Ureter (tissue), 1 donor: ENCODE measurements at regions not wholly inside any gene's neighbourhood (a gene's known extent, or its start where the extent isn't known, plus 50 kb on each side); places are given as distances from the start of the nearest gene placed in this dataset.
A peak's percentile ranks its signal among the peaks of the same experiment; 100 is the strongest.

Experiments used
- DNase-seq: peaks from one replicate; pipeline ENCODE4 v3.0.0-alpha.2; 2020; ENCODE audit warnings: low spot score
- donor health status: DM: yes; HTN: yes; CAD: no.

GRCh38 chr22:47808236-47808635, 1045.8 kb downstream of the TBC1D22A start:
- DNase-seq: no peak

DNA sequence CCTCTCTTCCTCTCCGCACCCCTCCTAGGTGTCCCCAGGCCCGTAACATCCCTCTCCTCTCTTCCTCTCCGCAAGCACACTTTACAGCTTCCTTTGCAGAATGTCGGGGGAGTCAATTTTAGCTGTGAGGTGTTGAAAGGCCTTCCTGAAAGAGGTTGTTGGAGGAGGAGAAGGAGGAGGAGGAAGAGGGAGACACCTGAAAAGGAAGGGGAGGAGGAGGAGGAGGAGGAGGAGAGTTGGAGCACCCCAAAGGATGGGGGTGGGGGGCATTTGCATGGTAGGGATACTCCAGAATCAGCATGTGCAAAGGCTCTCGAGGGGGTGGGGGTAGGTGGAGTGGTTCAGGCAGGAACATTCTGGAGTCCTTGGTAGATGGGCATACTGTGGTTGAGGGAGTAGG, 1045.1 kb downstream of the TBC1D22A start:
- DNase-seq: no peak

- DNase-seq: no peak
Observed at GRCh38 chr22:47806894-47807293, 1044.4 kb downstream of the TBC1D22A start.

GRCh38 chr22:47805394-47805935, 1043.0 kb downstream of the TBC1D22A start:
- no peak for DNase-seq

DNA sequence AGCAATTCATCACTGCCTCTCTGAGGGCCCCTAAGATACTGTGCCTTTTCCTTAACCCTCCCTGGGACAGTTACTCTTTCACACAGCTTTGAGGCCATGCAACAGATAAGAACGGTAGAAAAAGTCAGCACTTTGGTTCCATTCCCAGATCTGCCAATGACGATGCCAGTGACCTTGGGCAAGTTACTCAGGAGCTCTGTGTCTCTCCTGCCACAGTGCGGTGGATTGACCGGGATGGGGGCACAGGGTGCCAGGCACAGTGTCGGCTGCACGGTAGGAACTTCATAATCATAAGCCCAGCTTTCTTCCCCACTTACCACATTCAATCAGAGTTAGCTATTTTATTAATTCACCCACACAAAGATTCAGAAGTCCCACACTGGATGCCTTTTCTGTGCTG, 1041.8 kb downstream of the TBC1D22A start:
- DNase-seq: no peak

DNA sequence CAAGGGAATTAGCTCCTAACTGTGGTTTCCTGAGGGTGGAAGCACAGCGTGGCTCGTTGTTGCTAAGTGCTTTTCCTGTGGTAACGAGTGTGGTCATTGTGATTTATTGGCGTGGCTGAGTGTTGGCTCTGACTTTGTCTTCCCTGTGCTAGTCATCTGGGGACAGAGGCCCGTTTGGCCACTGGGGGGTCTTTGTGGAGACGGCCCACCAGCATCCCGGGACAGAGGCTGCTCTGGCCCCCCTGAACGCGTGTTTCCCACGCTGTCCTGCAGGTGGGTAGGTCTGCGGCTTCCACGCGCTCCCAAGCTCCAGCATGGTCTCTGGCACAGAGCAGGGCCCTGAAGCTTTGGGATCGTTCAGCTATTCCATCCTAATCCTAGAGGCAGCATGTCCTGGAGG, 1040.0 kb downstream of the TBC1D22A start:
- DNase-seq: peak; percentile 15

DNA sequence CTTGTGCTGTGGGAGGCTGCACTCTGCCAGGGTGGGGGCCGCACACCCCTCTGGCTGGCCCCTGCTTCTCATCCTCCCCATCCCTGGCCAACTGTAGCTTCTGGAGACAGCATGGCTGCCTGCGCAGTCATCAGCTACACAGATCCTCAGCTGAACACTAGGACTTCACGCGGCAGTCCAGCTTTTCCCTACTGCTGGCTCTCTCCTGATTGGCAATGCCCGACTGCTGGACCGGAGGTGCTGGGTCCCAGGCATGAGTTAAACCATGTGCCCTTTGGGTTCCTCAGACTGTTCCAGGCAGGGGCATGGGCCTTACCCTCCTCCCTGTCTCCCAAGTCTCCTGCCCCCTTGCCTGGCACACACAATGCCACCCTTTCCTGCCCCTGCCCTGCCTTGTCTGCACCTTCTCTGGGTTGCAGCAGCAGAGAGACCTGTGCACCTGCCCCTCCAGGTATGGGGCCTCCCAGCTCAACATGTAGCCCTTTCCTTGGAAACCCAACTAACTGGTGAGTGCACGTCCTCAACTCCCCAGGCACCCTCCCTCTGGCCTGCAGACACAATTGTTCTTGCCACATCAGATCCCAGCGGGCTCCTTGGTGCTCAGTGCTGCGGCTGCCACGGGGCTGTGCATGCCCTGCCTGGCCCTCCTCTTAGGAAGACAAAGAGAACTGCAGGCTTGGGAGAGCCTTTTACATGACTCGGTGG, 1039.2 kb downstream of the TBC1D22A start:
- peak; percentile 37 for DNase-seq

GRCh38 chr22:47798229-47798628, 1035.8 kb downstream of the TBC1D22A start:
- no peak for DNase-seq

- DNase-seq: no peak
Observed at GRCh38 chr22:47797342-47797945, 1035.0 kb downstream of the TBC1D22A start.

DNA sequence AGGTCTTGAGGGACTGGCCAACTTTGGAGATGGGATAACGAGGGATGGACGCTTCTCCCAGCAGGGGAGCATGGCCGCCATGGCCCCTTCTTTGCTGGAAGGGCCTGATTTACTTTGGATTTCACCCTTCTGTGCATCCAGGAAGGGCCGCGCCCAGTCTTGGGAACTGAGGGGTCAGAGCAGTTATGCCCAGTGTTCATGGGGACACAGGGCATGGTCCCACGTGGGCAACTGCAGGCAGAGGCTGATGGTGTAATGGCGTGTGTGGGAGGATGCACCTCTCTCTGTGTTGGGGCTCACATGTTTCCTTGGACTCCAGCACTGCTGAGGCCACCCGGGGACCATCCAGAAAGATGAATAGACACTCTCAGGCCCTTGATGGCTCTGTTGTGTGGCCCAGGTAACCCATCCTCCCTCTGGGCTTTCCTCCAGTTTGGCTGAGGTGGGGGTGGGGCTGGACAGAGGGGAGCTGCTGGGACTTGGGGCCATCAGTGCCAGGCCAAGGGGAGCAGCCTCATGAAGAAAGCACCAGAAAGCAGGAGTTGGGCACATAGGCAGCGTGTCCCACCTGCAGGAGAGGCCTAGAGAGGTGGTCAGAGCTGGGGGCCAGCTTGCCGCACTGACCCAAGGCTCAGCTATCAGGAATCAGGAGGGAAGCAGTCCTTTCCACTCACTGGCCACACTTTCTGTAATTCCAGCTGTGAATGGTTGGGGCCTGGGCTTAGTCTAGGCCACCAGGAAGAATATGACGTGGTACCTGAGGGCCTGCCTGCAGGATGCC, 1033.9 kb downstream of the TBC1D22A start:
- DNase-seq: no peak

DNA sequence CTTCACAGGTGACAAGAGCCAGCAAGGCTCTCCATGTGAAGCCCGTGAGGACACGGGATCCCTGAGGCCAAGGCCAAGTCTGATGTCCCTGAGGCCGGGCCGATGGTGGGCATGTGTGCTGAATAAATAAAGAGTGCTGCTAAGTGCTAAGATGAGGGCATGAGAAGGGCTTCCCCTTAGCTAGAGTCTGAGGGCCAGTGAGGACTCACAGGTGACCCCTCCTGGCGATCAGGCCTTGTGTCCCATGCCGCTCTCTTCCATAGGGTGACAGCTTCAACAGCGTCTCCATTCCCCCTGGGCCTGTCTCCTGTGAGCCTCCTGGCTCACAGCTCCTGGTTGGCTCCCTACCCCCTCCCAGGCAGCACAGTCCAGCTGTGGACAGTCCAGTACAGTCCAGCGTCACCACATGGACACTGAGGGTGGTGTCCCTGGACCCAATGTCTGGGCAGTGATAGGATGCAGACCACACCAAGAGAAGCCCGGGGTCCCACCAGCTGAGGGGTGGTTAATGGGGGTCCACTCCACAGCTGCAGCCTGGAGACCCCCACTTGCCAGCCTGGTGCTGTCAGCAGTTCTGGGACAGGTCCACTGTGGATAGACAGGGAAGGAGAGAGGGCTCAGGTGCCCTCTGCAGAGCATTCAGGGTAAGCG, 1033.2 kb downstream of the TBC1D22A start:
- no peak for DNase-seq

DNA sequence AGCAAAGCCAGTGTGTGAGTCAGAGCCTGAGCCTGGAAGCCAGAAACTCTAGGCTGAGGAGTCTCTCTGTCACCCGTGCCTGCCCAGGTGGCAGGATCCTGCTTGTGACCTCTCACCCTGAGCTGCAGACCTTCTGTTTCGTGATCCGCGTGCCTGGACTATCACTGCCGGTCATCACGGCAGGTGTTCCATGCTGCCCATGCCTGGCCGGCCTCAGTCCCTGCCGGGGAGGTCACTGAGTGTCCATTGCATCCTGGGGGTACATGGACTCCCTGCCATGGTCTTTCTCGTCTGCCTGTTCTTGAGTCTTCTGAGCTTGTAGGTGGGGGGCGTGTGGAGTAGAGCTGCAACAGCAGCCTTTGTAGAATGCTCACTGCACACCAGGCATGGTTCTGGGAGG, 1032.4 kb downstream of the TBC1D22A start:
- no peak for DNase-seq

DNA sequence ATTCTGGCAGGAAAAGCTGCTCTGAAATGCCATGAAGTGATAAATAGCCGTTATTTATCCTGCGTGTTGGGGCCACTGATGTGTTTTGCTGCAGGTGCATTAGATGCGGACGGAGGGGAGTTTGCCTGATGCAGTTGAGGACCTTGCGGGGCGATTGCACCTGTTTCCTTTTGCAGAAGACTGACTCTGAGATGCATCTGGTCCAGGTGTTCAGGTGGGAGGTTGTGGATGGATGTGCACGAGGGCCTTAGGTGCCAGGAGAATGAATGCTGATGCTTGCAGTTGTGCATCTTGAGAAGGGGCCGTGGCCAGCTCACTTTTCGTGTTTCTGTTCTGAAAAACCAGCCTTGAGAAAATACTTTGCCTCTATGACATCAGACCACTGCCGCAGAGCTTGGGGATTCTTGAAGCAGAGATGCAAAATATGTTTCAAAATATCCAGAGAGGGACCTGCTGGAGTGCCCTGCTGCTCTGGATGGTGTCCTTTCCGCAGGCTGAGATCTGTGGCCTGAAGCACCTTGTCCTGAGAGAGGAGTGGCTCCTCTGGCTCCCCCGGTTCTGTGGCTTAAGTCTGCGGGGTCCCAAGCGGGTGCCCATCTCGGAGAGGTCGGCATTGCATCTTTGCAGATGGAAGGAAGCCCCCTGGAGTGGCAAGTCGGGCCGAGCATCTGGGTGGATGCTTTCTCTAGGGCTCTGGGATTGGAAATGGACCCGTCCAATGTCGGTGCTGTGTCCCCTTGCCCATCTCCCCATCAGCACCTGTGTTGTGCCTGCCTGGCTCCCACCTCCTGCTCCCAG, 1031.1 kb downstream of the TBC1D22A start:
- peak; percentile 25 for DNase-seq

DNA sequence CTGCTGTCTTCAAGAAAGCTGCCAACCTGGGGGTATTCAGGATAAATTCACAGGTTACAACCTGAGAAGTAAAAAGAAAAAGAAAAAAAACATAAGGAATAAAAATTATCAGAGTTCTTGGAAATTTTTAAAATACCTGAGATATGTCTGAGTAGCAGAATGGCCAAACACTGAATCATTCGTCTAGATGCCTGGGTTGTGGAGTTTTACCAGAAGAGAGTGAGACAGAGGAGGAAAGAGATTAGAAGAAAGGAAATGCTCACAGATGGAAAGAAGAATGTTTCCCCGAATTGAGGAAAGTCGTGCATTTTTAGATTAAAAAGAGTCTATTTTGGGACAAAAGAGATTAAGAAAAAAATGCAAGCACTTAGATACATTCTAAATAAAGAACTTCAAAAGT, 1026.7 kb downstream of the TBC1D22A start:
- DNase-seq: no peak

DNA sequence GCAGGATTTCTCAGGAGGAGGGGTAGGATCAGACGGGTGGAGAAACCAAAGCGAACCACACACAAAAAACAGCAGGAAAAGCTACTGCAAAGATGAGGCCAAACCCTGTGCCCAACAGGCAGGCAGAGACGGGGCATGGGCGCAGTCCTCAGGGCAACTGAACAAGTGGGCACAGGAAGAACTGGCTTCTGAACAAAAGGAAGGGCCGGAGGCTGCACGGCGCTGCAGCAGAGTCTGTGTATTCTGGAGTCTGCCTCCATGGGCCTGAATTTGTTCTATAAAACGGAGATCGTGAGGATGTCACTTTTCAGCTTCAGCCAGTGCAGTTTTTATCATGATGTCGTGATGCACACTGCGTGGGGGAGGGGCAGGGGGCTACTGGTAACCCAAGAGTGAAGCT, 1026.0 kb downstream of the TBC1D22A start:
- DNase-seq: no peak

GRCh38 chr22:47787501-47788227, 1025.2 kb downstream of the TBC1D22A start:
- DNase-seq: peak; percentile 33

- peak; percentile 34 for DNase-seq
Observed at GRCh38 chr22:47786650-47787290, 1024.3 kb downstream of the TBC1D22A start.

DNA sequence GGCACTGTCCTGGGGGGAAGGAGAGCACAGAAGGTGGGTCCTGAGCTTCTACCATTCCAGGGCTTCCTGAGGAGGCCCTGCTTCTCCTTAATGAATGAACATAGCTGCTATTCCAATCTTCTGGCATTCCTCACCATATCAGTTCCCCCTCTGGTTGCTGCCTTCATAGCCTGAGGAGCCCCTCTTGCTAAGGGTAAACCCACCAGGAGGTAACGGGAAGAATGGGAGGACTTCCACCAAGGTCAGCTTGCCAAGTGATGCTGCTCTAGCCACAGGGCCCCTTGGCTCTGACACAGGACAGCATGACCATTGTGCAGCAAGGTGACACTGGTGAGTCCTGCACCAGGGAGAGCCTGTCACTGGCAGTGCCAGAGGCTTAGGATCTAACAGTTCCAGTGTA, 1022.5 kb downstream of the TBC1D22A start:
- DNase-seq: no peak

GRCh38 chr22:47784367-47784983, 1022.0 kb downstream of the TBC1D22A start:
- DNase-seq: peak; percentile 8
